PFSK-1 (cell line): ENCODE measurements at regions not wholly inside any gene's neighbourhood (a gene's known extent, or its start where the extent isn't known, plus 50 kb on each side); places are given as distances from the start of the nearest gene placed in this dataset.

Source experiments
- FOXP2 ChIP-seq: optimal IDR thresholded peaks from 2 replicates; pipeline ENCODE3; 2011; ENCODE audit warnings: borderline replicate concordance, control low read depth, inconsistent platforms; ENCODE audit not compliant: insufficient read depth; ENCODE audit errors: extremely low read length, extremely low read depth
- POLR2AphosphoS5 ChIP-seq: IDR thresholded peaks from 2 replicates; pipeline ENCODE4 v1.6.1; 2012; ENCODE audit warnings: low read depth, mild to moderate bottlenecking, control low read depth, low read length, moderate library complexity
- REST ChIP-seq, 2 experiments: IDR thresholded peaks; 2 replicates each; pipeline versions ENCODE4 v1.6.1 to v1.8.0; 2011 to 2012; ENCODE audit warnings: low read depth in 2 of 2, low read length in 2 of 2, control low read depth in 1 of 2, inconsistent platforms in 1 of 2, mild to moderate bottlenecking in 1 of 2, moderate library complexity in 1 of 2; ENCODE audit not compliant: insufficient read depth in 1 of 2
- SIN3A ChIP-seq: IDR thresholded peaks from 2 replicates; pipeline ENCODE4 v1.6.1; 2012; ENCODE audit warnings: mild to moderate bottlenecking, low read length, moderate library complexity, borderline replicate concordance; ENCODE audit not compliant: insufficient read depth
- TAF1 ChIP-seq: IDR thresholded peaks from 2 replicates; pipeline ENCODE4 v1.6.1; 2012; ENCODE audit warnings: low read length, control low read depth, borderline replicate concordance; ENCODE audit not compliant: insufficient read depth

DNA sequence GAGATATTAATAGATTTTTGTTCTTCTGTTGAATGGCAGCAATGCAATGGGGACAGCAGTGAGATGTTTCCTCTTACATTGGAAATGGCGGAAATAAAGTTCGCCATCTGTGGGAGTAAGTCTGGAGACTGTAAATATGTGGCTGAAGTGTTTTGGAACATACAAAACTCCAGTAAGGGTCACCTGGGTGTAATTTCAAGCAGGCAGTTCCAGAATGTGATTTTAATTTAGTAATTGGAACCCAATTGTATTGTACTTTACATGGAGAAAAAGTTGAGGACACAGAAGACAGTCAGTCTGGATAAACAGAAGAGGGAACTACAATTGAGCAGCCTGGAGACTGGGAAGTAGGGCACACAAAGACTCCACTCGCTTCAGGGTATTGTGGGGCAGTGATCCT lies 108.6 kb downstream of the NTMT2 start:
- TF ChIP-seq POLR2AphosphoS5 (no peak), TAF1 (no peak), SIN3A (no peak), FOXP2 (no peak), REST (IDR thresholded peaks at IDR 0.05; ENCODE audit: insufficient read depth in 1 of 2, low read depth in 2 of 2, low read length in 2 of 2) (no peak)

DNA sequence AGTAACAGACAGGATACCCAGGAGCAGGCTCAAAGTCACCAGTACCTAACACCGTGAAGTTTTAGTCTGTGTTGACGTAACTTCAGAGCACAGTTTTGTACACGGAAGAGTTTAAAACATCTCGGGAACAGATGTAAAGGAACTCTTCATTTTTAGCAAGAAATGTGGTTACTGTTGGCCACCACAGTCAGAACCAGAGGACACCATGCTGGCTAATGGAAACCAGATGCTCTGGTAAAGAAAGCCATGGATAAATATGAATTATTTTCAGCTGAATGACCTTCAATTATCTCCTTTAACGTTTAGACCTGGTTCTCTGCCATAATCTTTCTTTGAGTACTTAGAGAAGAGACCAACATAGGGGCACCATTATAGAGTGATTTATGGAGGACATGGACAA lies 115.9 kb downstream of the NTMT2 start:
- TF ChIP-seq REST (IDR thresholded peaks at IDR 0.05; ENCODE audit: insufficient read depth in 1 of 2, low read depth in 2 of 2, low read length in 2 of 2), result no peak
- no peak for TF ChIP-seq SIN3A
- TF ChIP-seq FOXP2, result no peak

- TF ChIP-seq REST (IDR thresholded peaks at IDR 0.05; ENCODE audit: insufficient read depth in 1 of 2, low read depth in 2 of 2, low read length in 2 of 2) (no peak), TAF1 (no peak), SIN3A (no peak), FOXP2 (no peak), POLR2AphosphoS5 (no peak)
These were observed 116.6 kb downstream of the NTMT2 start for GRCh38 chr1:170262276-170262939.

DNA sequence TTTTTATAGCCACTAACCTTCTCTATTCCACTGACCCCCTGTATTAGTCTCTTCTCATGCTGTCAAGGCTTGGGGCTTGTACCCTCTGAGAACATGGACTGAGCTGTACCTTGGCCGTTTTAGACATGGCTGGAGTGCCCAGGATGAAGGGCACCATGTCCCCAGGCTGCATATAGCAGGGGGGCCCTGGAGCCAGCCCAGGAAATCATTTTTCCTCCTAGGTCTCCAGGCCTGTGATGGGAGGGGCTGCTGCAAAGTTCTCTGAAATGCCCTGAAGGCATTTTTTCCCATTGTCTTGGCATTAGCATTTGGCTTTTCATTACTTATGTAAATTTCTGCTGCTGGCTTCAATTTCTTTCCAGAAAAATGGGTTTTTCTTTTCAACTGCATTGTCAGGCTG lies 119.5 kb downstream of the NTMT2 start:
- TF ChIP-seq FOXP2, result no peak
- TF ChIP-seq POLR2AphosphoS5, result no peak
- TF ChIP-seq TAF1, result no peak
- no peak for TF ChIP-seq REST (IDR thresholded peaks at IDR 0.05; ENCODE audit: insufficient read depth in 1 of 2, low read depth in 2 of 2, low read length in 2 of 2)
- no peak for TF ChIP-seq SIN3A

- TF ChIP-seq REST (IDR thresholded peaks at IDR 0.05; ENCODE audit: insufficient read depth in 1 of 2, low read depth in 2 of 2, low read length in 2 of 2) (no peak), SIN3A (no peak), TAF1 (no peak)
These were observed 121.6 kb downstream of the NTMT2 start for GRCh38 chr1:170267317-170267716.
